LoVo (cell line): ENCODE measurements at regions not wholly inside any gene's neighbourhood (a gene's known extent, or its start where the extent isn't known, plus 50 kb on each side); places are given as distances from the start of the nearest gene placed in this dataset.

Experiments
- DNase-seq: peaks from one replicate; pipeline ENCODE4 v3.0.0-alpha.2; 2016; ENCODE audit warnings: low spot score

DNA sequence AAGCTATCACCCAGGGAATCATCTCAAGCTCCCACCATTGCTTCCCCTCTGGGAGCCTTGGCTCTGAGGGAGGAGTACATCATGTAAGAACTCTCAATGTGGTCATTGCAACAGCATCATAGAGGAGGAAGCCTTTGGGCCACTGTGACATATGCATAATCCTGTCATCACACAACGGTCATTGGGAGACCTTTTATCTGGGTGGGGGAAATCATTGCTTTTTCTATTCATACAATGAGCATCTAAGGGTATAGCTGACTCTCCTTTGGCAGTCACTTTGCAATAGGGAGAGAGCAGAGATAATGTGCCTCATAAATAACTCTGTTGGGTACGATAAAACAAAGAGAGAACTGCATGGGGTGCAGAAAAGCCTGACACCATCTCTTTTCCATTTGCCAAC, 155.2 kb upstream of the KCNIP4 start:
- DNase-seq: no peak

DNA sequence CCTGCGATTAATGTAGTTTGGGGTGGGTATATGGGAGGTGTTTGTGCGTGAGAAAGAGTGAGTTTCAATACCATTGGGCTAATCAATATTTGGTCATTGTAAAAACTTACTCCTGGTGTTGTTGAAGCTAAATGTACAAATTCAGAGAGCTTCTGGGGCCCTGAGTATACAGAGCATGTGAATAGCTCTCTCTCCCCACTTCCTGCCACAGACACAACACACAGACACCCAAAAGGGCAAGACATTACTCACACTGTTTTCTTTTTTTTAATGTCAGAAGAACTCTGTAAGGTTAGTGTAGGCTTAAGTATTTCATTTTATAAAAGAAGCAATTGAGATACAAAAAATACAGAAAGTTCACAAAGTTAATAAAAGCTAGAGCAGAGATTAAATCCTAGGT, 151.3 kb upstream of the KCNIP4 start:
- DNase-seq: no peak

DNA sequence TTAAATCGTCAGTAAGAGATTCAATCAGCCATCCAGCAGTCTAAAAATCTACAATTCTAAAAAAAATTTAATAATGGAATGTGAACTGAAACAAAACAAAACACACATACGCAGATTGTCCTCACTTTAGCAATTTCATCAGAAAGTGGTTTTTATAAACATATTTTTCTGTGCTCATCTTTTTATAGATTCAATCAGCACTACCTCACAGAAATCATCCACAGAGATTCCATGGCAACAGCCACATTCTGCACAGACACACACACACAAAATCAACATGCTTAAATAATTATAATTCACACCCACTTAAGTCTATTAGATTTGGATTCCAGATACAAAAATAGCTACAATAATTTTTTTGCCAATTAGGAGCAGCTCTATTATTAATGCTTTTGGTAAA, 149.0 kb upstream of the KCNIP4 start:
- DNase-seq: no peak

DNA sequence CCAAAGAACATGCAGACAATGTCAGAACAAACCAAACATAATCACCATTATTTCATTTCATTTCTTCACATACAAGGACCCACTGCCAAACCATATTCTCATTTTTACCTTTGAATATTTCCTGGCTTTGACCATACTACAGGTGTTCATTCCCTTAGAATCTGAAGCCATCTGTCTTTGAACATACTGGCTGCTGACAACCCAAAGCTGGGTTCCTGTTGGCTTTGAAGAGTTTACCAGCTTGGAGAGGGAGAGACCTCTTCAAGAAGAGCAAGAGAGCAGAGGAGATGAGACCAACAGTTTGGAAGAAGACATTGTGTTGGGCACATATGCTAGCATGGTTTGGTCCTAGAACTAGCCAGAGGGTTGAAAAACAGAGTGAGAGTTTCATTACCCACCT, 145.6 kb upstream of the KCNIP4 start:
- DNase-seq: no peak

DNA sequence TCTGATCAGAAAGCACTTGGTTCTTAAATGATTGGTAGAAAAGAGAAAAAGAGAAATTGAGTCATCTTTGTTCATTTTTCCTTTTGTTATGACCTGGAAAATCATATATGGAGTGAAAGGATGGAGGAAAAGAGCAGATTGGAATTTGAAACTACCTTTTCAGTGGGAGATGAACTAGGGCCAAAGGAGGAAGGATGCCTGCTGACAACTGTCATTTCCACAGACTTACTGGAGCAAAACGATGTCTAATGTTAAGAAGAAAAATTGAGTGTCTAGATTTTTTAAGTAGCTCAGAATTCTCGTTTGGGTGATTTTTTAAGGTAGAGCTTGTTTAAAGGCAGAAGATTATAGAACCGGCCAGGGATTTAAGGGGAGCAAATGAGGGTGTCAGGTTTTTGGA, 144.6 kb upstream of the KCNIP4 start:
- no peak for DNase-seq

DNA sequence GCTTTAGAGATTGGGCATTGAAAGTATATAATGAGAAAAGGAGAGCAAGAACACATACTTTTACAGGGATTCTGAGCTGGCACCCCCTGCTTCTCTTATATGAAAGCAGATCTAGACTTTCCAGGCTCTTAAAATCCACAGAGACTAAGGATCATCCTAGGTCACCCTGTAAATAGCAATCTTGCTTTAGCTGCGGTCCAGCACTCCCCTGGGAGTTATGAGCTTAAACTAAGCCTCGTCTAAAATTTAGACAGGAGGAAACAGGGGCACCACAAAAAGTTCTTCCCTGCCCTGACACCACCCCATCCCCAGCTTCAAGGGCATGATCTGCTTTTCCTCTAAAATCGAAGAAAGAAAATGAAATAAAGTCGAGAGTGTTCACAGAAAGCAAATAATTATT, 143.3 kb upstream of the KCNIP4 start:
- DNase-seq: no peak

DNA sequence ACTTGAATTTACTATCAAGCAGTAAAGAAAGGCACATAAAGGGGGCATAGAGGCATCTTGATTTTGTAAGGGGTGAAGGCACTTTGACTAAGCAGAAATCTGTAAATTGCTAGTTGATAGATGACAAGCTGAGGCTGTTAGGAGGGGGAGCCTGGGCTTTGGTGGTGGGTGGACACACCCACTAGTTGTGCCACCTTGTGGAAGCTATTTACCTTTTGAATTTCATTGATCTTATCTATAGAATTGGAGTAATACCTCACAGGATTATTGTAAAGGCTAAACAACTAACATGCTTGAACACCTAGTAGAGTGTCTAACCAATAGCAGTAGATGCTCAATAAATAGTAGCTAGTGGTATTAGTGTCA, 142.8 kb upstream of the KCNIP4 start:
- DNase-seq: no peak

DNA sequence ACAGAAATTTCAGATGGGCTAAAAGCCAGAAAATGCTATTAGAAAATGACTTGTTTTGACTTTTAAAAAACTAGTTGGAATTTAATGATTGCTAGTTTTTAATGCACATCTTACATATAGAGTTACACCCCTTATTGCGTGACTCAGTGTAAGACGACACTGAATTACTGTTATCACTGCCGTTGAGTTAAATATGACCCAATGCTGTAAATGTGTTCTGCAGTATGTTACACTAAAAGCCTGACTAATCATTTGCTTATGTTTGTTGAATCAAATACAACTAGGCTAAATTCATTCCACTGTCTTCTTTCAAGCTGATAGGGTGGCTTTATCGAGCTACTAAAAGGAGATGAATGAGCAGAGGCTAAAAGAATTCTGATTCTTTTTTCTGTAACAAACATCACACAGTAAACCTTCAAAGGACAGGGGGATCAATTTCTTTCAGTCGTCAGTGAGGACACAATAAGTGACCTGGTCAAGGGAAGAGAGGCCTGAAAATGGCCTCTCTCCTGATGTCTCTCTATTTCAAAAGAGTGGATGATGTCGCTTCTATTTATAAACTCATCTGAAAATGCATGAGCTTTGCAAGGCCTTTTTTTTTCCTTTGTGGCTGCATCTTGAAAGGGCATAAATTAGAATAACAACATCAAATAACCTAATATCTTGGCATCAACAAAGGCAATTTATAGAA, 142.2 kb upstream of the KCNIP4 start:
- DNase-seq: no peak

DNA sequence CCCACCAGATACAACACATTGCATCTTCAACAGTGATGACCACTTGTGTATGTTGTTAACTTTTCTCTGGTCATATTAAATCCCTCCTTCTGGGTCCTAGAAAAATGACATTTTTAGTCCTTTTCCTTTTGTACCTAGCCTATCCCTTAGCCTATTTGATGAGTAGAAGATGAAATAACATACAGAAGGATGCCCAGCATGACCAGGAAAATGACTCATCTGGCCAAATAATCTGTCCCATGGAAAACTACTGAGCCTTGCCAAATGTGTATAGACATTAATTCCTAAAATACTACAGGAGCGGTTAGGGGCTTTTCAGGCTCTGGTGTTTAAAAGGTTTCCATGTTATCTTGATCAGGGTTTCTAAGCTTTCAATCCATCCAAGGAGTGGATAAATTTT, 129.0 kb upstream of the KCNIP4 start:
- no peak for DNase-seq

DNA sequence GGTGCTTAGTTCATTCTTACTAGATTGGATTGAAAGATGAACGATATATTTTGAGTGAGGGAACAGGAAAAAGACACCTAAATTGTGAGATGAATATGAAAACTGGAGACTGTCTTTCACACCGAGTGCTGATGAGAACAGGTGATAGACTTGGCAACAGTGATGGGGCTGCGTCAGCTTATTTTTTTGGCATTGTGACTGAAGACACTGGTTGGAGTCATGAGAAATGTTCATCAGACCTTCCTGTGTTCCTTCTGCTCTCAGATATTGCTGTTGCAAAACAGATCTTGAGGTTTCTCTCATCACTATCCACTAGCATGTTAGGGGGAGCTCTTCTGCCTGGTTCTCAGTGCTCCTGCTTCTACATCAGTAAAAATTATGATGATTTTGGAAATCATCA, 124.2 kb upstream of the KCNIP4 start:
- DNase-seq: no peak

DNA sequence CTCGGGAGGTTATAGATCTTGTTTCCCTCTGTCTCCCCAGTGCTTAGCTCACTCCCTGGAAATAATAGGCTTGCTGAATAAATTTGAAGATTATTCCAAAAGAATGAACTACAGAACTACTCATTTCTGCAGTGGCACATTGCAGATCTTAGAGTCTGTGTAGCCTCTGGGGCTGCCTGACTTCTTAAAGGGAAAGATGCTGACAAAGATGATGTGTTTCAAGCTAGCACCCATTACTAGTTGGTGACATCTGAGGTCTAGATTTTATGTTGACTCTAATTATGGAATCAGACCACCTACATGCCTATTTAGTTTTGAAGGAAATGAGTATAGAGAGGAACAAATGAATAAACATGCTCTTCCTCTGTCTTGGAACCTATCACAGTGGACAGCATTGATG, 123.7 kb upstream of the KCNIP4 start:
- DNase-seq: no peak

DNA sequence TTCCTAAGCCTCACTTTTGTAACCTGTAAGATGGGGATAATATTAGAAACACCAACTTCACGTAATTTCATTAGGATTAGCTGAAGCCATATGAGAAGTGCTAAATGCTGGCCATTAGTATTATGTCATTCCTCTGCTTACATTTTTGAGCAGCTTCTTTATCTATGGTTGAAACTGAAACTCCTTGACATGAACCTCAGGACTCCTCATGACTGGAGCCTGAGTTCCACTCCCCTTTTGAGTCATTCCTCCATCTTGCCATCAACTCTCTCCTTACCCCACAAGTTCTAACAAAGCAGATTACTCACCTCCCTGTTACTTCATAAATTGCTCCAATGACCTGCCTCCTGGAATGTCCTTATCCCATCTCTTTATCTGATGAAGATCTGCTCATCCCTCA, 123.2 kb upstream of the KCNIP4 start:
- no peak for DNase-seq

DNA sequence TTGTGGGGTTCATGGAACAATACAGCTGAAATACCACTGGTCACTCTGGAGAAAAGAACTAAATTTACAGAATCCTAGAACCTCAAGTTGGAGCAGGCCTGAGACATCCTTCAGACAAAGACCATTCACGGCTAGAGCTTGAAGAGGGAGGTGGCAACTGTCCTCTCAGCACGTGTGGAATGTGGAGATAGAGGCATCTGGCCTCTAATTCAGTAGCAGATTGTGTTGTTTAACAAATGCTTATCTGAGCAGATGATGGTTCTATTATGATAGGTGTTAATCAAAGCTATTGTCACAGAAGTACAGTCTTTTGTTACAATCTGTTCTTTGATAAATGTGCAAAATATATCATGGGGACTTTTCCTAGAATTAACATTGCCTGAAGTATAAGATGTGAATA, 121.7 kb upstream of the KCNIP4 start:
- no peak for DNase-seq

DNA sequence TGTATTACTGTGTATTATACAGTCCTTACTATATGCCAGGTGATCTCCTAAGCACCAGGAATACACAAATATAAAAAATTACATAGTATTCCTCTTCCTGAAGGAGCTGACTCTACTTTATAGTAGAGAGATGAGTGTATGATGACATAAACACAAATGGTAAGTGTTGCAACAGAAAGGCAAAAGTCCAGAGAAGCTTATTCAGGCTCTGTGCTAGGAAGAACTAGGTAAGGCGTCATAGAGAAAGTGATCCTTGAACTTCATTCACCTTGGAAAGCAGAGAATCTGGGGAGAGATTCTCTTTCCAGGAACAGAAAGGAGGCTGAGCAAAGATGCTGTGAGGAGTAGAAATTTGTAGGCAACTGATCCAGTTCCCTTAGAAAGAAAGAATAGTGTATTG, 115.0 kb upstream of the KCNIP4 start:
- no peak for DNase-seq

DNA sequence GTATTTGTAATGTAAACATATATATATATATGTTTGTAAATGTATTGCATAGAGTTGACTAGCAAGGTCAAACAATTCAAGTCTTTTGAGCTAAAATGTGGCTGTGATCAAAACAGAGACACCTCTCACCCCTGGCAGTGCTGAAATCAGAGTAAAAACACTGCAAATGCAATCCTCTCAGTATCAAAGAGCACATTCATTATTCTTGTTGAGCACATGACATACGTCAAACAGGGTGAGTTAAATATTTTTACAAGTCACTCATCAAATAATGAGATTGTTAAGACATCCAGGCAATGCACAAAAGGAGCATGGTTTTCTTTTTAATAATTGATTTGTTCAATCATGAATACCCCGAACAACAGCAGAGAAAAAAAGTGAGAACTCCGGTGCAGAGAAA, 114.1 kb upstream of the KCNIP4 start:
- no peak for DNase-seq

DNA sequence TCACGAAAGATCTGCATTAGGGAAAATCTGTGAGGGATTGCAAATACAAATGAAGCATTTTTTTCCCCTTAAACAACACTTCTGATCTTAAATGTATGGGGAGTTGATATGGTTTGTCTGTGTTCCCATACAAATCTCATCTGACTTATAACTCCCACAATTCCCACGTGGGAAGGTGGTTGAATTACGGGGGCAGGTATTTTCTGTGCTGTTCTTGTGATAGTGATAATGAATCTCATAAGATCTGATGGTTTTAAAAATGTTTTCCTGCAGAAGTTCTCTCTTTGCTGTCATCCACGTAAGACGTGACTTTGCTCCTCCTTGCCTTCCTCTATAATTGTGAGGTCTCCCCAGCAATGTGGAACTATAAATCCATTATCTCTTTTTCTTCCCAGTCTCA, 107.4 kb upstream of the KCNIP4 start:
- no peak for DNase-seq

DNA sequence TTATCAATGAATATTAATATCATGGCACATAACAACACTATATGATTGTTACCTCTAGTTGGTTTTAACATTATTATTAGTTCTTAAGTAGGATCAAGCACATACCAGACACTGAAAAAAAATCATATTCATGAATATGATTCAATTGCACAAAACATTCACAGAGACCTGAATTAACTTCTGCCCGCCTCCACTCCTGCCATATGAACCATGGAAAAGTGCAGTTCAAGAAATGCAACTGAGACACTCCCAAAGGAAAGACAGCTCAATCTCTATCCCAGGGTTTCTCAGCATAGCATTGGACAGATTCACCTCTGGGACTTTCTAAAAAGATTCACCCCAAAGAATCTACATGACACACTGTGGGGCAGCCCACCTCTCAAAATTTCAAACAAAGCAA, 103.5 kb upstream of the KCNIP4 start:
- DNase-seq: no peak

DNA sequence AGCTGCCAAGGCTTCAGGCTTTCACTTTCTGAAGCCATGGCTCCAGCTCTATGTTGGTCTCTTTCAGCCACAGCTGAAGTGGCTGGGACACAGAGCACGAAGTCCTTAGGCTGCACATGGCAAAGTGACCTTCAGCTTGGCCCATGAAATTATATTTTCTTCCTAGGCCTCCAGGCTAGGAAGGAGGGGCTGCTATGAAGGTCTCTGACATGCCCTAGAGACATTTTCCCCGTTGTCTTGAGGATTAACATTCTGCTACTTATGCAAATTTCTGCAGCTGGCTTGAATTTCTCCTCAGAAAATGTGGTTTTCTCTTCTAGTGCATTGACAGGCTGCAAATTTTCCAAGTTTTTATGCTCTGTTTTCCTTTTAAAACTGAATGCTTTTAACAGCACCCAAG, 99.8 kb upstream of the KCNIP4 start:
- no peak for DNase-seq

DNA sequence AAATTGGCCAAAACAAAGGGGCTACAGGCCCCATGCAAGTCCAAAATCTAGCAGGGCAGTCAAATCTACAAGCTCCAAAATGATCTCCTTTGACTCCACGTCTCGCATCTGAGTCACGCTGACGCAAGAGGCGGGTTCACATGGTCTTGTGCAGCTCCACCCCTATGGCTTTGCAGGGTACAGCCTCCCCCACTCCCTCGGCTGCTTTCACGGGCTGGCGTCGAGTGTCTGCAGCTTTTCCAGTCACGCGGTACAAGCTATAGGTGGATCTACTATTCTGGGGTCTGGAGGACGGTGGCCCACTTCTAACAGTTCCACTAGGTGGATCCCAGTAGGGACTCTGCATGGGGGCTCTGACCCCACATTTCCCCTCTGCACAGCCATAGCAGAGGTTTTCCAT, 99.2 kb upstream of the KCNIP4 start:
- no peak for DNase-seq

DNA sequence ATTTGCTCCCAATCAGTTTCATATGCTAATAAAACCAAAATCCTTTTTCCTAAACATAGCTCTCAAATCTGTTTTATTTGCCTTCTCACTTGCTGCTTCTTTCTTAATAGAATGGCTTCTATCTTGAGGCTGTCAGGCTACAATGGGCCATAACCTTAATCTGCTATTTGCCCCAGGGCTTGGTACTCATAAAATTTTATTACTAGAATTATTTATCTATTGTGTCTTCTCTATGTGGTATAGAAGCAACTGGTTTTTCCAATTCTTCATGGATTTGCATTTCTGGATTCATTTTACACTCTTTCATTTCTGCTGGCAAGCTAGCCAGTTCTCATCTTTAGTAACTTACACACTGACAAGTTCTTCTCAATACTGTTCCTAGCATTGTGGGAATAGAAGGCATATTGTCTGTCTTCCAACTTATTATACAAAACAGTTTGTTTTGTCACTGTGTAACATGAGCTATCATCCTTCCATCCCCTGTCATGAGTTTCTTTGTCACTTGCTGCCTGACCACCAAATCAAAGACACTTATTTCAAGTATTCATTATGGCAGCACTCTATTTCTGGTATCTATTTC, 96.6 kb upstream of the KCNIP4 start:
- no peak for DNase-seq

DNA sequence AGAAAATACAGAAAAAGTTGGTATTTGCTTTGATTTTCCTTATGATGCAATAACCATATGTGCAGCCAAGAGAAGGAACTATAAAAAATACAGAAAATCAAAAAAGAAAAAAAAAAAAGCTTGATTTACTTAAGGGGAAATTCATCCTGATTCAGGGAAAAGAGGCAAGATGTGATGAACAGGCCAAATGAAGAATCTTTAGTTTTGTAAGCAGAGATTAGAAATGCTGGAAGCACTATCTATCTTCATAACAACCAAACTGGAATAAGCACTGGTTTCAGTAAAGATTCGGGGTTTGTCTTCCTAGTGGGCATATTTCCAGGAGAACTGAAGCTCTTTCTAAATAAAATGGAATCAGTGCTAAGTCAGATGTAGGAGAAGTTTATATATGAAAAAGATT, 82.9 kb upstream of the KCNIP4 start:
- no peak for DNase-seq

DNA sequence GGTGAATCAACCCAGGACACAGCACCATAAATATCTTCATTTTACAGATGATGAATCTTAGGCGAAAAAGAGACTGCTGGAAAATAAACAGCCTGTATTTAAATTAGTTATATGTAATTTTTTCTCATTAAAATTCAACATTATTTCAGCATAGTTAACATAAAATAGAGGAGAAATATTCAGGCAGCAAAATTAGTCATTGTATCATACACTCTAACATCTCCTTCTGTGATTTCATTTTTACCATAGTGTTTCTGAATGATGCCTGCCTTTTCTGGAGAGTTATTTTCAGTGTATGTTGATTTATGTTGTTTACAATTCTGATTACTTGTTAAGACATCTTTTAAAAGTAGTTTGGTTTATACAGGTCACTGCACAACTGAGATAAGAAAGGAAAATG, 82.3 kb upstream of the KCNIP4 start:
- DNase-seq: no peak

DNA sequence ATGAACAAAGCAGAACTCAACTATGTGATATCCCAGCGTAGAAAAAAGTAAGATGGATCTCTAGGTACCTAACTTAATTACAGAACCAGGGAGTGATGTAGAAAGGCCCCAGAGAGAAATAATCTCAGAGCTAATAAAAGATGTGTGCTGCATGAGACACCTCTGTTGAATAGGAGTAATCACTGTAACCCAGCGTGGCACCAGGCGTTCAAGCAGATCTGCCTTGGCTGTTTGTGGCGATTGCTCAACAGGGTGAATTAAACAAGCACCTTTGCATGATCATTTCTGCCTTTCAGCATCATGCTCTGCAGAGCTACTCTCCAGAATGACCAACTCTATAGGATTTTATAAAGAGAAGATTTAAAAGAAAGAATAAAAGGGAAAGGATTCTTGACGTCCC, 81.7 kb upstream of the KCNIP4 start:
- no peak for DNase-seq

DNA sequence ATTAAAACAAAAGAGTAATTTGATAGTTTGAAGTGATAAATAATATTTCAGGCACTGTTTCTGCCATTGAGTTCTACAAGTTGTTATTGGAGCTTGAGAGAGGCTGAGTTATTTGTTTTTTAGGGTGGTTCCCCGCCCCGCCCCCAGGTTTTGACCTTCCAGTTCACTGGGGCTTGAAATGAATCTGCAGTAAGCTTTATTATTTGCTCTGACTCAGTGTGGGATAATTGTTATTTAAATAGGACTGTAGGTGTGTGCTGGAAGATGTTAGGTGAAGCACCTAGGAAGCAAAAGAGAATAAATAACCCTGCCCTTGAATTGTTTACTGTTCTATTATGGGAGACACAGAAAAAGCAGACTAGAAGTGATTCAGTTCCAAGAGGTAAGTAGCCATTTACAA, 81.2 kb upstream of the KCNIP4 start:
- no peak for DNase-seq

DNA sequence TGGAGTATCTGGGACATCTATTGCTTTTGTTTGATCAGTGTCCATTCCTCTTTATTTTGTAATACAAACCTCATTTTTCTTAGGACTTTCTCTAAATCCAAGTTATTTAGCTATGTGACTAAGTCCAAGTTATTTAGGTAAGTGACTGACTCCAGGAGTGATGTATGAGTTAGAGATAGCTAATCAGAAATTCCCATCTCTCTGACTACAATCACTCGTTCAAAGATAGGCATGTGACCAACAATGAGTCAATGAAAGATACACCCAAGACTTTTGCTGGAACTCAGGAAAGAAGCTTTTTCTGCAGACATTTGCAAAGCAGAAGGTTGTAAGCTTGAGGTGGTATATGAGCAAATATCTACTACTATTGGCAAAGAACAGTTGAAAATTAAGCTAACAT, 72.5 kb upstream of the KCNIP4 start:
- no peak for DNase-seq
